H9 (cell line): ENCODE measurements at regions not wholly inside any gene's neighbourhood (a gene's known extent, or its start where the extent isn't known, plus 50 kb on each side); places are given as distances from the start of the nearest gene placed in this dataset.
A peak's percentile ranks its signal among the peaks of the same experiment; 100 is the strongest.

ENCODE experiments used
- DNase-seq: peaks from one replicate; pipeline ENCODE4 v3.0.0-alpha.2; 2017
- H2AFZ ChIP-seq: one replicate; pipeline ENCODE4 v1.6.1; 2013; ENCODE audit warnings: mild to moderate bottlenecking, low read length, control low read depth, moderate library complexity
- H2AK5ac ChIP-seq: 2 replicates; pipeline ENCODE4 v1.6.1; 2013; ENCODE audit warnings: low read length, control low read depth, mixed read lengths; ENCODE audit not compliant: insufficient read length
- H2BK120ac ChIP-seq: one replicate; pipeline ENCODE4 v1.6.1; 2013; ENCODE audit warnings: low read depth, mild to moderate bottlenecking, low read length, control low read depth, inconsistent platforms; ENCODE audit not compliant: poor library complexity, severe bottlenecking
- H2BK12ac ChIP-seq: 2 replicates; pipeline ENCODE4 v1.6.1; 2013; ENCODE audit warnings: low read length, control low read depth, mixed read lengths, low read depth; ENCODE audit not compliant: insufficient read length
- H2BK15ac ChIP-seq: 2 replicates; pipeline ENCODE4 v1.6.1; 2013; ENCODE audit warnings: low read depth, low read length, control low read depth
- H2BK20ac ChIP-seq: one replicate; pipeline ENCODE4 v1.6.1; 2013; ENCODE audit warnings: low read depth, mild to moderate bottlenecking, low read length, control low read depth, inconsistent platforms; ENCODE audit not compliant: poor library complexity, severe bottlenecking
- H2BK5ac ChIP-seq: 2 replicates; pipeline ENCODE4 v1.6.1; 2013; ENCODE audit warnings: low read length, control low read depth, mixed read lengths; ENCODE audit not compliant: insufficient read length
- H3K14ac ChIP-seq: 2 replicates; pipeline ENCODE4 v1.6.1; 2013; ENCODE audit warnings: low read length, control low read depth; ENCODE audit not compliant: insufficient read depth
- H3K18ac ChIP-seq: 2 replicates; pipeline ENCODE4 v1.6.1; 2013; ENCODE audit warnings: low read depth, mild to moderate bottlenecking, mixed read lengths, low read length, control low read depth; ENCODE audit not compliant: insufficient read length
- H3K23ac ChIP-seq: 2 replicates; pipeline ENCODE4 v1.6.1; 2013; ENCODE audit warnings: low read length, control low read depth, mixed read lengths, low read depth; ENCODE audit not compliant: insufficient read length
- H3K23me2 ChIP-seq: 2 replicates; pipeline ENCODE4 v1.6.1; 2013; ENCODE audit warnings: low read depth, mild to moderate bottlenecking, mixed read lengths, low read length, control low read depth; ENCODE audit not compliant: insufficient read length, poor library complexity, severe bottlenecking
- H3K27ac ChIP-seq: 2 replicates; pipeline ENCODE4 v1.5.1; 2013; ENCODE audit warnings: low read length, control low read depth, mixed read lengths, low read depth; ENCODE audit not compliant: insufficient read length
- H3K27me3 ChIP-seq: 2 replicates; pipeline ENCODE4 v1.6.1; 2013; ENCODE audit warnings: low read length, control low read depth, inconsistent platforms; ENCODE audit not compliant: insufficient read depth
- H3K4ac ChIP-seq: 2 replicates; pipeline ENCODE4 v1.6.1; 2013; ENCODE audit warnings: low read depth, mild to moderate bottlenecking, control low read depth, inconsistent platforms, low read length, moderate library complexity
- H3K4me1 ChIP-seq: 2 replicates; pipeline ENCODE4 v1.6.1; 2013; ENCODE audit warnings: low read length, control low read depth, inconsistent platforms; ENCODE audit not compliant: insufficient read depth
- H3K4me2 ChIP-seq: 2 replicates; pipeline ENCODE4 v1.6.1; 2013; ENCODE audit warnings: low read length, control low read depth, mixed read lengths; ENCODE audit not compliant: insufficient read length, insufficient read depth
- H3K56ac ChIP-seq: 2 replicates; pipeline ENCODE4 v1.6.1; 2013; ENCODE audit warnings: low read depth, mild to moderate bottlenecking, mixed read lengths, low read length, control low read depth; ENCODE audit not compliant: insufficient read length
- H3K79me1 ChIP-seq: 2 replicates; pipeline ENCODE4 v1.6.1; 2013; ENCODE audit warnings: low read depth, mild to moderate bottlenecking, moderate library complexity, low read length, control low read depth, inconsistent platforms; ENCODE audit not compliant: insufficient read depth, poor library complexity, severe bottlenecking
- H3K79me2 ChIP-seq: 2 replicates; pipeline ENCODE4 v1.6.1; 2013; ENCODE audit warnings: low read length, control low read depth, inconsistent platforms; ENCODE audit not compliant: insufficient read depth
- H3K9ac ChIP-seq: 2 replicates; pipeline ENCODE4 v1.6.1; 2013; ENCODE audit warnings: low read length, control low read depth, mixed read lengths; ENCODE audit not compliant: insufficient read length; ENCODE audit errors: extremely low read depth
- H3K9me3 ChIP-seq: one replicate; pipeline ENCODE4 v1.6.1; 2013; ENCODE audit warnings: low read depth, low read length, inconsistent platforms; ENCODE audit not compliant: control insufficient read depth
- H3T11ph ChIP-seq: one replicate; pipeline ENCODE4 v1.6.1; 2013; ENCODE audit warnings: mild to moderate bottlenecking, low read length, control low read depth, inconsistent platforms
- H4K20me1 ChIP-seq: one replicate; pipeline ENCODE4 v1.6.1; 2013; ENCODE audit not compliant: control insufficient read depth, insufficient read length, insufficient read depth
- H4K5ac ChIP-seq: 2 replicates; pipeline ENCODE4 v1.6.1; 2013; ENCODE audit warnings: low read depth, mild to moderate bottlenecking, mixed read lengths, low read length, control low read depth; ENCODE audit not compliant: insufficient read length
- H4K8ac ChIP-seq: replicated peaks from 2 replicates; pipeline ENCODE4 v1.6.1; 2013; ENCODE audit warnings: low read length, control low read depth, mixed read lengths, low read depth; ENCODE audit not compliant: insufficient read length
- H4K91ac ChIP-seq: 2 replicates; pipeline ENCODE4 v1.6.1; 2013; ENCODE audit warnings: low read depth, mild to moderate bottlenecking, moderate library complexity, mixed read lengths, low read length, control low read depth; ENCODE audit not compliant: insufficient read length
- H3K27ac Mint-ChIP-seq, 3 experiments: 2 replicates in 2 of 3; 3 replicates in 1 of 3; pipeline ENCODE4 v1.8.0; 2020 to 2021; ENCODE audit warnings: mixed read lengths in 3 of 3, mild to moderate bottlenecking in 1 of 3, moderate library complexity in 1 of 3
- H3K27me3 Mint-ChIP-seq: 2 replicates; pipeline ENCODE4 v1.8.0; 2021; ENCODE audit warnings: low read depth, mild to moderate bottlenecking, moderate library complexity, mixed read lengths
- H3K36me3 Mint-ChIP-seq, 3 experiments: 2 replicates in 2 of 3; 3 replicates in 1 of 3; pipeline ENCODE4 v1.8.0; 2020 to 2021; ENCODE audit warnings: low read depth in 3 of 3, mixed read lengths in 3 of 3; ENCODE audit not compliant: insufficient read depth in 1 of 3
- H3K4me1 Mint-ChIP-seq, 2 experiments: 2 replicates each; pipeline ENCODE4 v1.8.0; 2020; ENCODE audit warnings: mixed read lengths in 2 of 2
- H3K4me3 Mint-ChIP-seq, 2 experiments: 2 replicates in 1 of 2; 3 replicates in 1 of 2; pipeline ENCODE4 v1.8.0; 2020 to 2021; ENCODE audit warnings: mild to moderate bottlenecking in 2 of 2, mixed read lengths in 2 of 2, moderate library complexity in 1 of 2
- H3K9me3 Mint-ChIP-seq, 2 experiments: 2 replicates in 1 of 2; 3 replicates in 1 of 2; pipeline ENCODE4 v1.8.0; 2020; ENCODE audit warnings: mild to moderate bottlenecking in 2 of 2, mixed read lengths in 2 of 2, moderate library complexity in 1 of 2
- CTCF ChIP-seq: fragments of 200-600 bp; sonication (generic); conservative IDR thresholded peaks from 3 replicates; pipeline ENCODE4 v1.8.0; 2021; ENCODE audit warnings: antibody characterized with exemption, mild to moderate bottlenecking
- WGBS: extraction: QIAGEN DNeasy Blood & Tissue Kit; methylation state at CpG from one replicate; pipeline ENCODE4 v1.1.7; 2013; ENCODE audit warnings: missing lambda C conversion rate, low lambda C conversion rate, mixed read lengths; ENCODE audit not compliant: insufficient read length; ENCODE audit errors: extremely low coverage; 5-methylcytosine and 5-hydroxymethylcytosine counted together

GRCh38 chr10:90504172-90504571, 353.7 kb downstream of the HTR7 start:
- Histone ChIP-seq H2BK15ac (no peak overlapping the region), H3K18ac (no peak overlapping the region), H3K27ac (no peak overlapping the region), H4K20me1 (no peaks in the 10 kb centered on the region), H2BK12ac (no peak overlapping the region), H3T11ph (no peak overlapping the region), H2AFZ (no peak overlapping the region), H2BK120ac (no peak overlapping the region), H3K9ac (no peak overlapping the region), H3K4me1 (no peaks in the 10 kb centered on the region), H2BK5ac (no peak overlapping the region), H3K23me2 (no peaks in the 10 kb centered on the region), H2BK20ac (no peak overlapping the region), H4K5ac (no peak overlapping the region), H2AK5ac (no peak overlapping the region), H4K91ac (no peak overlapping the region), H3K4me2 (no peak overlapping the region), H3K27me3 (no peaks in the 10 kb centered on the region), H3K79me2 (no peaks in the 10 kb centered on the region), H3K4ac (no peak overlapping the region), H3K14ac (no peak overlapping the region), H3K56ac (no peak overlapping the region), H3K9me3 (no peaks in the 10 kb centered on the region), H3K79me1 (no peaks in the 10 kb centered on the region), H3K23ac (no peak overlapping the region), H4K8ac (no peak overlapping the region)
- Mint-ChIP-seq H3K4me3 (no peak overlapping the region), H3K27ac (no peak overlapping the region), H3K36me3 (0 out of 7 replicates have a peak, but pooled peaks cover 0 to 1% (median 0%) of the 10 kb centered on the region in 3 experiments), H3K9me3 (no peaks in the 10 kb centered on the region), H3K27me3 (no peaks in the 10 kb centered on the region), H3K4me1 (no peaks in the 10 kb centered on the region)
- DNase-seq, result no peak
- peak; percentile 52 for TF ChIP-seq CTCF
- WGBS, result no CpG with 5 or more reads among the region's 2 CpGs
